ENCODE measurements at regions not wholly inside any gene's neighbourhood (a gene's known extent, or its start where the extent isn't known, plus 50 kb on each side); places are given as distances from the start of the nearest gene placed in this dataset.

- no peaks in the 10 kb centered on the region for H3K9me3 ChIP-seq (ENCODE audit: control insufficient read depth, low read depth, low read length)
- no peak for FAIRE-seq
- H3K9me1 ChIP-seq (ENCODE audit: control insufficient read depth, extremely low read depth, insufficient read depth, low read length) = no peaks in the 10 kb centered on the region
- dilution Hi-C loops (cut with MboI; ENCODE audit: extremely low pct_ligation_motif_present, low sequenced_read_pairs) = no loop called here
- H3K9ac ChIP-seq (ENCODE audit: control insufficient read depth, extremely low read depth, insufficient read depth, low read length) = no peak overlapping the region
- no peak for DNase-seq (ENCODE audit: low read depth, low spot score)
- no peak overlapping the region for H3K4me3 ChIP-seq (ENCODE audit: control insufficient read depth in 2 of 3, extremely low read depth in 1 of 3, insufficient read depth in 2 of 3, low read depth in 1 of 3, low read length in 3 of 3)
- H4K20me1 ChIP-seq (ENCODE audit: control insufficient read depth, extremely low read depth, insufficient read depth, low read length) = no peaks in the 10 kb centered on the region
- H3K4me1 ChIP-seq (ENCODE audit: control insufficient read depth, extremely low read depth, insufficient read depth, low read length) = no peaks in the 10 kb centered on the region
- no peaks in the 10 kb centered on the region for H3K79me2 ChIP-seq (ENCODE audit: control insufficient read depth, insufficient read depth, low read length)
- no peak overlapping the region for H3K4me2 ChIP-seq (ENCODE audit: control insufficient read depth, extremely low read depth, insufficient read depth, low read depth, low read length)
- H2AFZ ChIP-seq (ENCODE audit: control insufficient read depth, low read length) = no peak overlapping the region
- no peaks in the 10 kb centered on the region for H3K36me3 ChIP-seq (ENCODE audit: control insufficient read depth in 2 of 2, extremely low read depth in 1 of 2, insufficient read depth in 2 of 2, low read length in 2 of 2)
- TF ChIP-seq EZH2 (IDR thresholded peaks at IDR 0.05; ENCODE audit: low read length) = no peak
- TF ChIP-seq, protein P1, sequence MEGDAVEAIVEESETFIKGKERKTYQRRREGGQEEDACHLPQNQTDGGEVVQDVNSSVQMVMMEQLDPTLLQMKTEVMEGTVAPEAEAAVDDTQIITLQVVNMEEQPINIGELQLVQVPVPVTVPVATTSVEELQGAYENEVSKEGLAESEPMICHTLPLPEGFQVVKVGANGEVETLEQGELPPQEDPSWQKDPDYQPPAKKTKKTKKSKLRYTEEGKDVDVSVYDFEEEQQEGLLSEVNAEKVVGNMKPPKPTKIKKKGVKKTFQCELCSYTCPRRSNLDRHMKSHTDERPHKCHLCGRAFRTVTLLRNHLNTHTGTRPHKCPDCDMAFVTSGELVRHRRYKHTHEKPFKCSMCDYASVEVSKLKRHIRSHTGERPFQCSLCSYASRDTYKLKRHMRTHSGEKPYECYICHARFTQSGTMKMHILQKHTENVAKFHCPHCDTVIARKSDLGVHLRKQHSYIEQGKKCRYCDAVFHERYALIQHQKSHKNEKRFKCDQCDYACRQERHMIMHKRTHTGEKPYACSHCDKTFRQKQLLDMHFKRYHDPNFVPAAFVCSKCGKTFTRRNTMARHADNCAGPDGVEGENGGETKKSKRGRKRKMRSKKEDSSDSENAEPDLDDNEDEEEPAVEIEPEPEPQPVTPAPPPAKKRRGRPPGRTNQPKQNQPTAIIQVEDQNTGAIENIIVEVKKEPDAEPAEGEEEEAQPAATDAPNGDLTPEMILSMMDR (optimal IDR thresholded peaks at IDR 0.05 in 1 of 3, IDR thresholded peaks at IDR 0.05 in 1 of 3, conservative IDR thresholded peaks at IDR 0.05 in 1 of 3; ENCODE audit: extremely low read depth in 1 of 3, insufficient read depth in 2 of 3, low read length in 3 of 3) = no peak
- no peaks in the 10 kb centered on the region for H3K27me3 ChIP-seq (ENCODE audit: control insufficient read depth, extremely low read depth, insufficient read depth, low read length)
- H3K27ac ChIP-seq (ENCODE audit: control insufficient read depth, insufficient read depth, low read length) = no peak overlapping the region
These were observed 301.4 kb downstream of the CMPK2 start for GRCh38 chr2:6564326-6564725.

GRCh38 chr2:6574121-6574520, 291.6 kb downstream of the CMPK2 start:
- Histone ChIP-seq H3K9me1 (ENCODE audit: control insufficient read depth, extremely low read depth, insufficient read depth, low read length) (no peaks in the 10 kb centered on the region), H3K4me3 (ENCODE audit: control insufficient read depth in 2 of 3, extremely low read depth in 1 of 3, insufficient read depth in 2 of 3, low read depth in 1 of 3, low read length in 3 of 3) (no peak overlapping the region), H3K9me3 (ENCODE audit: control insufficient read depth, low read depth, low read length) (no peaks in the 10 kb centered on the region), H3K9ac (ENCODE audit: control insufficient read depth, extremely low read depth, insufficient read depth, low read length) (no peak overlapping the region), H2AFZ (ENCODE audit: control insufficient read depth, low read length) (no peak overlapping the region), H4K20me1 (ENCODE audit: control insufficient read depth, extremely low read depth, insufficient read depth, low read length) (no peaks in the 10 kb centered on the region), H3K79me2 (ENCODE audit: control insufficient read depth, insufficient read depth, low read length) (no peaks in the 10 kb centered on the region), H3K36me3 (ENCODE audit: control insufficient read depth in 2 of 2, extremely low read depth in 1 of 2, insufficient read depth in 2 of 2, low read length in 2 of 2) (no peaks in the 10 kb centered on the region), H3K4me2 (ENCODE audit: control insufficient read depth, extremely low read depth, insufficient read depth, low read depth, low read length) (no peak overlapping the region), H3K4me1 (ENCODE audit: control insufficient read depth, extremely low read depth, insufficient read depth, low read length) (no peaks in the 10 kb centered on the region), H3K27me3 (ENCODE audit: control insufficient read depth, extremely low read depth, insufficient read depth, low read length) (no peaks in the 10 kb centered on the region), H3K27ac (ENCODE audit: control insufficient read depth, insufficient read depth, low read length) (no peak overlapping the region)
- no peak for DNase-seq (ENCODE audit: low read depth, low spot score)
- TF ChIP-seq, protein P1 (optimal IDR thresholded peaks at IDR 0.05 in 1 of 3, IDR thresholded peaks at IDR 0.05 in 1 of 3, conservative IDR thresholded peaks at IDR 0.05 in 1 of 3; ENCODE audit: extremely low read depth in 1 of 3, insufficient read depth in 2 of 3, low read length in 3 of 3) = no peak
- TF ChIP-seq EZH2 (IDR thresholded peaks at IDR 0.05; ENCODE audit: low read length) = no peak
- dilution Hi-C loops (cut with MboI; ENCODE audit: extremely low pct_ligation_motif_present, low sequenced_read_pairs) = no loop called here
- FAIRE-seq = no peak
